ENCODE measurements at regions not wholly inside any gene's neighbourhood (a gene's known extent, or its start where the extent isn't known, plus 50 kb on each side); places are given as distances from the start of the nearest gene placed in this dataset.

GRCh38 chr6:113570641-113571040 is 286.5 kb upstream of the MARCKS start:
- DNase-seq (ENCODE audit: low read depth) = no peak

GRCh38 chr6:113574147-113574546 is 283.0 kb upstream of the MARCKS start:
- no peak for DNase-seq (ENCODE audit: low read depth)

GRCh38 chr6:113576310-113576709 is 280.8 kb upstream of the MARCKS start:
- DNase-seq (ENCODE audit: low read depth) = no peak

- no peak for DNase-seq (ENCODE audit: low read depth)
Measured at GRCh38 chr6:113578691-113579090, 278.5 kb upstream of the MARCKS start.

- no peak for DNase-seq (ENCODE audit: low read depth)
Measured at GRCh38 chr6:113584767-113585166, 272.4 kb upstream of the MARCKS start.

- no peak for DNase-seq (ENCODE audit: low read depth)
Measured at GRCh38 chr6:113585246-113585645, 271.9 kb upstream of the MARCKS start.

- DNase-seq (ENCODE audit: low read depth) = no peak
Measured at GRCh38 chr6:113586413-113587077, 270.6 kb upstream of the MARCKS start.

GRCh38 chr6:113587078-113587699 is 270.0 kb upstream of the MARCKS start:
- DNase-seq (ENCODE audit: low read depth) = no peak

- no peak for DNase-seq (ENCODE audit: low read depth)
Measured at GRCh38 chr6:113588646-113589045, 268.5 kb upstream of the MARCKS start.

- DNase-seq (ENCODE audit: low read depth) = no peak
Measured at GRCh38 chr6:113591896-113592827, 265.0 kb upstream of the MARCKS start.

- DNase-seq (ENCODE audit: low read depth) = no peak
Measured at GRCh38 chr6:113594726-113595125, 262.4 kb upstream of the MARCKS start.

- no peak for DNase-seq (ENCODE audit: low read depth)
Measured at GRCh38 chr6:113595911-113596376, 261.2 kb upstream of the MARCKS start.

- DNase-seq (ENCODE audit: low read depth) = no peak
Measured at GRCh38 chr6:113596387-113597230, 260.5 kb upstream of the MARCKS start.

GRCh38 chr6:113597231-113597583 is 259.9 kb upstream of the MARCKS start:
- DNase-seq (ENCODE audit: low read depth) = no peak

- DNase-seq (ENCODE audit: low read depth) = no peak
Measured at GRCh38 chr6:113598786-113599185, 258.4 kb upstream of the MARCKS start.

- DNase-seq (ENCODE audit: low read depth) = no peak
Measured at GRCh38 chr6:113599444-113599843, 257.7 kb upstream of the MARCKS start.

- no peak for DNase-seq (ENCODE audit: low read depth)
Measured at GRCh38 chr6:113600551-113601339, 256.4 kb upstream of the MARCKS start.

- DNase-seq (ENCODE audit: low read depth) = no peak
Measured at GRCh38 chr6:113607821-113608545, 249.2 kb upstream of the MARCKS start.

- no peak for DNase-seq (ENCODE audit: low read depth)
Measured at GRCh38 chr6:113610377-113610988, 246.7 kb upstream of the MARCKS start.

GRCh38 chr6:113616701-113617274 is 240.4 kb upstream of the MARCKS start:
- DNase-seq (ENCODE audit: low read depth) = no peak
